Stomach (tissue), 8 donors: ENCODE measurements at regions not wholly inside any gene's neighbourhood (a gene's known extent, or its start where the extent isn't known, plus 50 kb on each side); places are given as distances from the start of the nearest gene placed in this dataset.
A peak's percentile ranks its signal among the peaks of the same experiment; 100 is the strongest.

Source experiments
- DNase-seq, 2 donors: peaks; one replicate each; pipeline versions ENCODE4 v3.0.0 to v3.0.0-alpha.2; 2013 to 2019
- H3K27ac ChIP-seq, 5 donors: fragments of 200-600 bp in 4 of 5; sonication (generic) in 4 of 5; one replicate each; pipeline ENCODE4 v1.5.1; 2013 to 2019; ENCODE audit warnings: mild to moderate bottlenecking in 1 of 5, moderate library complexity in 1 of 5
- H3K27me3 ChIP-seq, 3 donors: fragments of 200-600 bp; sonication (generic); one replicate each; pipeline ENCODE4 v1.5.1; 2017 to 2019; ENCODE audit warnings: mixed run types in 1 of 3
- H3K36me3 ChIP-seq, 4 donors: fragments of 200-600 bp; sonication (generic); 1 replicate in 3 of 4; 2 replicates in 1 of 4; pipeline ENCODE4 v1.5.1; 2016 to 2019
- H3K4me1 ChIP-seq, 4 donors: fragments of 200-600 bp; sonication (generic); one replicate each; pipeline ENCODE4 v1.5.1; 2016 to 2019
- H3K4me3 ChIP-seq, 4 donors: fragments of 200-600 bp; sonication (generic) in 3 of 4; one replicate each; pipeline ENCODE4 v1.5.1; 2016 to 2019; ENCODE audit warnings: mild to moderate bottlenecking in 1 of 4
- H3K9me3 ChIP-seq, 4 donors: fragments of 200-600 bp; sonication (generic); one replicate each; pipeline ENCODE4 v1.5.1; 2016 to 2019
- EP300 ChIP-seq: sonication (generic); formaldehyde crosslinking; IDR thresholded peaks from one replicate; pipeline ENCODE4 v1.6.1; 2017; ENCODE audit warnings: antibody characterized with exemption
- POLR2A ChIP-seq, 4 donors: fragments of 450-650 bp; IDR thresholded peaks; one replicate each; pipeline ENCODE4 v1.6.1; 2016; ENCODE audit warnings: antibody characterized with exemption in 4 of 4, control low read depth in 2 of 4, mild to moderate bottlenecking in 1 of 4, moderate library complexity in 1 of 4
- POLR2AphosphoS5 ChIP-seq, 3 donors: sonication (generic); formaldehyde crosslinking; IDR thresholded peaks; one replicate each; pipeline ENCODE4 v1.6.1; 2016; ENCODE audit warnings: antibody characterized with exemption in 3 of 3
- WGBS, 5 donors: extraction: QIAGEN DNeasy Blood & Tissue Kit in 3 of 5; methylation state at CpG; one replicate each; pipeline versions ENCODE4 v1.1.5 to v1.1.7; 2013 to 2018; 5-methylcytosine and 5-hydroxymethylcytosine counted together
- intact Hi-C: fragments of 100-400 bp; cut with DNase I; formaldehyde crosslinking; loops from one replicate; pipeline ENCODE4 v1.15.1; 2023; ENCODE audit warnings: low total_unique reads
- TF ChIP-seq, protein P1 (sequence below), 7 experiments: fragments of 450-650 bp in 4 of 7; fragments of 200-600 bp in 3 of 7; sonication (generic) in 3 of 7; IDR thresholded peaks; one replicate each; pipeline ENCODE4 v1.5.1; 2016 to 2019; ENCODE audit warnings: antibody characterized with exemption in 7 of 7, control low read depth in 2 of 7, mild to moderate bottlenecking in 1 of 7
- donor health status: healthy with polysubstance abuse.
- donor health status: Bipolar disorder and iron deficiency.
- donor health status: healthy.

- no peaks in the 10 kb centered on the region for H3K9me3 ChIP-seq
- TF ChIP-seq POLR2A (IDR thresholded peaks at IDR 0.05) (no peak), POLR2AphosphoS5 (IDR thresholded peaks at IDR 0.05) (no peak), EP300 (no peak)
- TF ChIP-seq, protein P1, sequence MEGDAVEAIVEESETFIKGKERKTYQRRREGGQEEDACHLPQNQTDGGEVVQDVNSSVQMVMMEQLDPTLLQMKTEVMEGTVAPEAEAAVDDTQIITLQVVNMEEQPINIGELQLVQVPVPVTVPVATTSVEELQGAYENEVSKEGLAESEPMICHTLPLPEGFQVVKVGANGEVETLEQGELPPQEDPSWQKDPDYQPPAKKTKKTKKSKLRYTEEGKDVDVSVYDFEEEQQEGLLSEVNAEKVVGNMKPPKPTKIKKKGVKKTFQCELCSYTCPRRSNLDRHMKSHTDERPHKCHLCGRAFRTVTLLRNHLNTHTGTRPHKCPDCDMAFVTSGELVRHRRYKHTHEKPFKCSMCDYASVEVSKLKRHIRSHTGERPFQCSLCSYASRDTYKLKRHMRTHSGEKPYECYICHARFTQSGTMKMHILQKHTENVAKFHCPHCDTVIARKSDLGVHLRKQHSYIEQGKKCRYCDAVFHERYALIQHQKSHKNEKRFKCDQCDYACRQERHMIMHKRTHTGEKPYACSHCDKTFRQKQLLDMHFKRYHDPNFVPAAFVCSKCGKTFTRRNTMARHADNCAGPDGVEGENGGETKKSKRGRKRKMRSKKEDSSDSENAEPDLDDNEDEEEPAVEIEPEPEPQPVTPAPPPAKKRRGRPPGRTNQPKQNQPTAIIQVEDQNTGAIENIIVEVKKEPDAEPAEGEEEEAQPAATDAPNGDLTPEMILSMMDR (IDR thresholded peaks at IDR 0.05) = no peak
- H3K4me1 ChIP-seq = no peaks in the 10 kb centered on the region
- no peak for DNase-seq
- H3K36me3 ChIP-seq = no peaks in the 10 kb centered on the region
- no peak overlapping the region for H3K4me3 ChIP-seq
- intact Hi-C loops = no loop called here
- no peaks in the 10 kb centered on the region for H3K27me3 ChIP-seq
- WGBS, 5 donors = 85 to 92% (median 89%) methylated on average over 4 of the region's 4 CpGs
- no peak overlapping the region for H3K27ac ChIP-seq
Observed at GRCh38 chr20:54846948-54847347, 371.6 kb downstream of the DOK5 start.

GRCh38 chr20:54844346-54844745 lies 369.0 kb downstream of the DOK5 start:
- DNase-seq = no peak
- Histone ChIP-seq H3K27ac (no peak overlapping the region), H3K4me3 (no peak overlapping the region), H3K36me3 (no peaks in the 10 kb centered on the region), H3K27me3 (no peaks in the 10 kb centered on the region), H3K9me3 (no peaks in the 10 kb centered on the region), H3K4me1 (no peaks in the 10 kb centered on the region)
- WGBS, 5 donors = 66 to 78% (median 73%) methylated on average over 2 of the region's 2 CpGs
- intact Hi-C loops = no loop called here
- TF ChIP-seq POLR2A (IDR thresholded peaks at IDR 0.05) (no peak), POLR2AphosphoS5 (IDR thresholded peaks at IDR 0.05) (no peak), EP300 (no peak)
- TF ChIP-seq, protein P1 (IDR thresholded peaks at IDR 0.05) = no peak

DNA sequence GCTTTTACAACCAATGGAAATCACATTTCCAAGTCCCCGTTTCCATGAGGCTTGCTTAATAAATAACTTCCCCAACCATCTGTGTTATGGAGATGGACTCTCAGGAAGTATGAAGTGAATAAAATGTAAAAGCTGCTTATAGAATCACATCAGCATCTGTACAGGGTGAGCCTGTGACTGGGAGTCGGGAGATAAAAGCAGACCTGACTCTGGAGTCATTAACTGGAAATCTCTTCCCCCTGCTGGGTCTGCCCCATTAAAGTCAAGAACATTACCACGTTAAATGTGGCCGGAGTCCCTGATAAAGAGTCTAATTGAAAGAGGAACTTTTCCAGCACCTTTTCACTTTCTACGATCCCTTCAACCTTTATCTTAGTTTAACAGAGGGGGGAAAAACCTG lies 368.5 kb downstream of the DOK5 start:
- H3K27ac ChIP-seq = no peak overlapping the region
- no peaks in the 10 kb centered on the region for H3K4me1 ChIP-seq
- no peak overlapping the region for H3K4me3 ChIP-seq
- H3K36me3 ChIP-seq = no peaks in the 10 kb centered on the region
- intact Hi-C loops = no loop called here
- TF ChIP-seq, protein P1 (IDR thresholded peaks at IDR 0.05) = no peak
- TF ChIP-seq EP300 = no peak
- DNase-seq = peak in 1 of 2 donors; percentile 3
- WGBS, 5 donors = 20 to 43% (median 25%) methylated on average over 5 of the region's 5 CpGs
- no peaks in the 10 kb centered on the region for H3K9me3 ChIP-seq
- no peaks in the 10 kb centered on the region for H3K27me3 ChIP-seq

- no peak for TF ChIP-seq POLR2AphosphoS5 (IDR thresholded peaks at IDR 0.05)
- Histone ChIP-seq H3K27me3 (no peaks in the 10 kb centered on the region), H3K27ac (no peak overlapping the region), H3K36me3 (no peaks in the 10 kb centered on the region), H3K4me1 (no peaks in the 10 kb centered on the region), H3K9me3 (no peaks in the 10 kb centered on the region), H3K4me3 (no peak overlapping the region)
- DNase-seq = no peak
- WGBS, 5 donors = 82 to 97% (median 89%) methylated on average over 1 of the region's 1 CpG
- intact Hi-C loops = no loop called here
Observed at GRCh38 chr20:54843431-54843830, 368.0 kb downstream of the DOK5 start.

DNA sequence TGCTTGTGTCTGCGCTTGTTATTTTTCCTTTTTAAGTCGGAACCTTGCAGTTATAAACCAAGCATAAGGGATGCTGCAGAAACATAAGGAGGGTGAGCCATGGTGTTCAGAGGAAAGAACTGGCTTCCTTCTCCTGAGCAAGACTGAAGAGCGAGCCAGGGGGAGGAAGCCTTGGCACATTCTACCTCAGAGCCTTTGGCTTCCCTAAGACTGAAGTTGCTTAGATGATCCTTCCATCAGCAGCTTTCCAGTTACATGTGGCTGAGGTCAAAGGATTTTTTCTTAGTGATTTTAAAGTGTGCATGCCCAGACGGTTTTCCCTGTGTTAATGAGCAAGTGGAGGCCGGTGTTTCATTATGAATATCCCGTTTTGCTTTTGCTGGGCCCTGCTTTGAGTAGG lies 363.8 kb downstream of the DOK5 start:
- no peaks in the 10 kb centered on the region for H3K9me3 ChIP-seq
- intact Hi-C loops = no loop called here
- H3K36me3 ChIP-seq = no peaks in the 10 kb centered on the region
- H3K4me1 ChIP-seq = peaks cover 0 to 12% (median 4%) of the 10 kb centered on the region in 4 donors
- no peak overlapping the region for H3K4me3 ChIP-seq
- 67 to 79% (median 74%) methylated on average over 6 of the region's 6 CpGs for WGBS, 5 donors
- H3K27ac ChIP-seq = no peak overlapping the region
- DNase-seq = no peak
- TF ChIP-seq, protein P1 (IDR thresholded peaks at IDR 0.05) = no peak
- TF ChIP-seq POLR2AphosphoS5 (IDR thresholded peaks at IDR 0.05) (no peak), EP300 (no peak), POLR2A (IDR thresholded peaks at IDR 0.05) (no peak)
- H3K27me3 ChIP-seq = no peaks in the 10 kb centered on the region
